GM12874 (cell line): ENCODE measurements at regions not wholly inside any gene's neighbourhood (a gene's known extent, or its start where the extent isn't known, plus 50 kb on each side); places are given as distances from the start of the nearest gene placed in this dataset.

Experiments
- TF ChIP-seq, protein P1 (sequence below): IDR thresholded peaks from 2 replicates; pipeline ENCODE4 v1.5.1; 2011; ENCODE audit warnings: low read depth, mild to moderate bottlenecking, control low read depth, low read length, moderate library complexity; ENCODE audit not compliant: insufficient read depth

- TF ChIP-seq, protein P1, sequence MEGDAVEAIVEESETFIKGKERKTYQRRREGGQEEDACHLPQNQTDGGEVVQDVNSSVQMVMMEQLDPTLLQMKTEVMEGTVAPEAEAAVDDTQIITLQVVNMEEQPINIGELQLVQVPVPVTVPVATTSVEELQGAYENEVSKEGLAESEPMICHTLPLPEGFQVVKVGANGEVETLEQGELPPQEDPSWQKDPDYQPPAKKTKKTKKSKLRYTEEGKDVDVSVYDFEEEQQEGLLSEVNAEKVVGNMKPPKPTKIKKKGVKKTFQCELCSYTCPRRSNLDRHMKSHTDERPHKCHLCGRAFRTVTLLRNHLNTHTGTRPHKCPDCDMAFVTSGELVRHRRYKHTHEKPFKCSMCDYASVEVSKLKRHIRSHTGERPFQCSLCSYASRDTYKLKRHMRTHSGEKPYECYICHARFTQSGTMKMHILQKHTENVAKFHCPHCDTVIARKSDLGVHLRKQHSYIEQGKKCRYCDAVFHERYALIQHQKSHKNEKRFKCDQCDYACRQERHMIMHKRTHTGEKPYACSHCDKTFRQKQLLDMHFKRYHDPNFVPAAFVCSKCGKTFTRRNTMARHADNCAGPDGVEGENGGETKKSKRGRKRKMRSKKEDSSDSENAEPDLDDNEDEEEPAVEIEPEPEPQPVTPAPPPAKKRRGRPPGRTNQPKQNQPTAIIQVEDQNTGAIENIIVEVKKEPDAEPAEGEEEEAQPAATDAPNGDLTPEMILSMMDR, result no peak
These were observed 149.3 kb downstream of the SPRY1 start for GRCh38 chr4:123545667-123546572.

DNA sequence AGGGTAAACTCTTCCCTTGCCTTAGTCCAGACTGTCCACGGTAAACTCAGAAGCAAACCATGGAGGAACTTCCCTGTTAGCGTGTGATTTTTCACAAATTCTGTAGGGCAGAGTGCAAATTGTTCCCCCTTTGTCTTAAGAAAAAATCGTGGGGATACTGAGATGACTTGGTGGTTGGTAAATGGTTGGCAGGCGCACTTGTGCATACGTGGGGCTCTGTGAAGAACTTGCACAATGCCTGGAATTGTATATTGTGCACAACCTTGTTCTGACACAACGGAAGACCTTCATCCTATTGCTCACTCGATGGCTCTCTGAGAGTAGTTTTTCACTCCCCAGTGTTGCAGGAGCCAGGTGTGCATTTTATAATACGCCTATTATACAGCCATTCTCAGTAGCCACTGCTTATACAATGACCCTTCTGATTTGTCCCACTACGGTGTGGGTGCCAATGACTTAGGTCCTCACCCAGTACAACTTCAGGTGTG is 150.0 kb downstream of the SPRY1 start:
- TF ChIP-seq, protein P1, result no peak

GRCh38 chr4:123547216-123548165 is 150.9 kb downstream of the SPRY1 start:
- TF ChIP-seq, protein P1, result no peak

- TF ChIP-seq, protein P1, result no peak
These were observed 156.7 kb downstream of the SPRY1 start for GRCh38 chr4:123553279-123553678.

GRCh38 chr4:123553733-123554637 is 157.4 kb downstream of the SPRY1 start:
- TF ChIP-seq, protein P1, result no peak

- TF ChIP-seq, protein P1, result no peak
These were observed 158.2 kb downstream of the SPRY1 start for GRCh38 chr4:123554801-123555232.
